ENCODE measurements at regions not wholly inside any gene's neighbourhood (a gene's known extent, or its start where the extent isn't known, plus 50 kb on each side); places are given as distances from the start of the nearest gene placed in this dataset.

DNA sequence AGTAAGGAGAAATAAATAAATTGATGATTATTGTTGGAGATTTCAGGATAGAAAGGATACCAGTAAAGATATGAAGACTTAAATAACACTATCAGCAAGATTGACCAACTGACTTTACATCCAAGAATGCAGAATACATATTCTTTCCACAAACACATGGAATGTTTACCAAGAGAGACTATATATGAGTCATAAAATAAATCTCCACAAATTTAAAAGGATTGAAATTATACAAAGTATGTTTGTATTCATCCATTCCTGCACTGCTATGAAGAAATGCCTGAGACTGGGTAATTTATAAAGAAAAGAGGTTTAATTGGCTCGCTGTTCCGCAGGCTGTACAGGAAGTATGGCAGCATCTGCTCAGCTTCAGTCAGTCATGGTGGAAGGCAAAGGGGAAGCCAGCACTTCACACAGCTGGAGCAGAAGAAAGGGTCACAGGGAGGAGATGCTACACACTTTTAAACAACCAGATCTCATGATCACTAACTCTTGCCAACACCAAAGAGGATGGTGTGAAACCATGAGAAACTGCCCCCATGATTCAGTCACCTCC, 56.7 kb upstream of the TNFRSF21 start (continued):
- TF ChIP-seq ZNF709 (CRISPR knock-in tag; IDR thresholded peaks at IDR 0.05) (no peak), ZNF703 (CRISPR knock-in tag; IDR thresholded peaks at IDR 0.05; ENCODE audit: borderline replicate concordance) (no peak), ZNF672 (CRISPR knock-in tag; IDR thresholded peaks at IDR 0.05) (no peak), FOXA3 (CRISPR knock-in tag; IDR thresholded peaks at IDR 0.05) (no peak), PAF1 (CRISPR knock-in tag; IDR thresholded peaks at IDR 0.05) (no peak), TAF1 (CRISPR knock-in tag; IDR thresholded peaks at IDR 0.05) (no peak), ZBTB1 (CRISPR knock-in tag; IDR thresholded peaks at IDR 0.05; ENCODE audit: borderline replicate concordance) (no peak), ZNF34 (CRISPR knock-in tag; IDR thresholded peaks at IDR 0.05; ENCODE audit: borderline replicate concordance) (no peak)
- TF ChIP-seq, protein P1, sequence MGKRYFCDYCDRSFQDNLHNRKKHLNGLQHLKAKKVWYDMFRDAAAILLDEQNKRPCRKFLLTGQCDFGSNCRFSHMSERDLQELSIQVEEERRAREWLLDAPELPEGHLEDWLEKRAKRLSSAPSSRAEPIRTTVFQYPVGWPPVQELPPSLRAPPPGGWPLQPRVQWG (CRISPR knock-in tag; IDR thresholded peaks at IDR 0.05; ENCODE audit: borderline replicate concordance, low read depth) = no peak
- TF ChIP-seq, protein P2, sequence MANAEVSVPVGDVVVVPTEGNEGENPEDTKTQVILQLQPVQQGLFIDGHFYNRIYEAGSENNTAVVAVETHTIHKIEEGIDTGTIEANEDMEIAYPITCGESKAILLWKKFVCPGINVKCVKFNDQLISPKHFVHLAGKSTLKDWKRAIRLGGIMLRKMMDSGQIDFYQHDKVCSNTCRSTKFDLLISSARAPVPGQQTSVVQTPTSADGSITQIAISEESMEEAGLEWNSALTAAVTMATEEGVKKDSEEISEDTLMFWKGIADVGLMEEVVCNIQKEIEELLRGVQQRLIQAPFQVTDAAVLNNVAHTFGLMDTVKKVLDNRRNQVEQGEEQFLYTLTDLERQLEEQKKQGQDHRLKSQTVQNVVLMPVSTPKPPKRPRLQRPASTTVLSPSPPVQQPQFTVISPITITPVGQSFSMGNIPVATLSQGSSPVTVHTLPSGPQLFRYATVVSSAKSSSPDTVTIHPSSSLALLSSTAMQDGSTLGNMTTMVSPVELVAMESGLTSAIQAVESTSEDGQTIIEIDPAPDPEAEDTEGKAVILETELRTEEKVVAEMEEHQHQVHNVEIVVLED (CRISPR knock-in tag; IDR thresholded peaks at IDR 0.05; ENCODE audit: borderline replicate concordance) = no peak
- TF ChIP-seq, protein P3, sequence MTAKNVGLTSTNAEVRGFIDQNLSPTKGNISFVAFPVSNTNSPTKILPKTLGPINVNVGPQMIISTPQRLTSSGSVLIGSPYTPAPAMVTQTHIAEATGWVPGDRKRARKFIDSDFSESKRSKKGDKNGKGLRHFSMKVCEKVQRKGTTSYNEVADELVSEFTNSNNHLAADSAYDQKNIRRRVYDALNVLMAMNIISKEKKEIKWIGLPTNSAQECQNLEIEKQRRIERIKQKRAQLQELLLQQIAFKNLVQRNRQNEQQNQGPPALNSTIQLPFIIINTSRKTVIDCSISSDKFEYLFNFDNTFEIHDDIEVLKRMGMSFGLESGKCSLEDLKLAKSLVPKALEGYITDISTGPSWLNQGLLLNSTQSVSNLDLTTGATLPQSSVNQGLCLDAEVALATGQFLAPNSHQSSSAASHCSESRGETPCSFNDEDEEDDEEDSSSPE (CRISPR knock-in tag; IDR thresholded peaks at IDR 0.05) = no peak
- TF ChIP-seq, protein P4, sequence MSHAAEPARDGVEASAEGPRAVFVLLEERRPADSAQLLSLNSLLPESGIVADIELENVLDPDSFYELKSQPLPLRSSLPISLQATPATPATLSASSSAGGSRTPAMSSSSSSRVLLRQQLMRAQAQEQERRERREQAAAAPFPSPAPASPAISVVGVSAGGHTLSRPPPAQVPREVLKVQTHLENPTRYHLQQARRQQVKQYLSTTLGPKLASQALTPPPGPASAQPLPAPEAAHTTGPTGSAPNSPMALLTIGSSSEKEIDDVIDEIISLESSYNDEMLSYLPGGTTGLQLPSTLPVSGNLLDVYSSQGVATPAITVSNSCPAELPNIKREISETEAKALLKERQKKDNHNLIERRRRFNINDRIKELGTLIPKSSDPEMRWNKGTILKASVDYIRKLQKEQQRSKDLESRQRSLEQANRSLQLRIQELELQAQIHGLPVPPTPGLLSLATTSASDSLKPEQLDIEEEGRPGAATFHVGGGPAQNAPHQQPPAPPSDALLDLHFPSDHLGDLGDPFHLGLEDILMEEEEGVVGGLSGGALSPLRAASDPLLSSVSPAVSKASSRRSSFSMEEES (CRISPR knock-in tag; IDR thresholded peaks at IDR 0.05) = no peak

Measured in HepG2 (cell line).